GM21825 (cell line): ENCODE measurements at regions not wholly inside any gene's neighbourhood (a gene's known extent, or its start where the extent isn't known, plus 50 kb on each side); places are given as distances from the start of the nearest gene placed in this dataset.

Source experiments
- ATAC-seq: cut with Tn5 transposase; IDR thresholded peaks from one replicate; pipeline ENCODE4 v1.9.1; 2021; ENCODE audit warnings: mild to moderate bottlenecking, moderate library complexity; ENCODE audit not compliant: unreplicated experiment

DNA sequence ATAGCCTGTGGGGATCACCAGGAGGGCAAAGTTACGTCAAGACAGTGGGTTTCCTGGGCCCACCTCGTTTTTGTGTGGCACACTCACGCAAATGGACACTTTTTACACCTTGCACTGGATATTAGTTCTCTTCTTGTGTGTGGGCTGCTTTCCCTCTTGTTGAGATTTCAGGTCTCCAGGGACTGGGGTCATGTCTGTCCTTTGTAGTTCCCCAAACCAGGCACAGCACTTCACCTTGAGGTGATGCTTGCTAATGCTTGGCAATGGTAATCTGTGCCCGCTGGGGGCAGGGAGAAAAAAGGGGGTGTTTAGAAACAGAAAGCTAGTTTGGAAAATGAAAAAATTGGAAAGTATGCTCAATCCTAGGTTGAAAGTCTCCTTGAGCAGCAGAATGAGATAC, 195.3 kb downstream of the PTEN start:
- ATAC-seq, result no peak

DNA sequence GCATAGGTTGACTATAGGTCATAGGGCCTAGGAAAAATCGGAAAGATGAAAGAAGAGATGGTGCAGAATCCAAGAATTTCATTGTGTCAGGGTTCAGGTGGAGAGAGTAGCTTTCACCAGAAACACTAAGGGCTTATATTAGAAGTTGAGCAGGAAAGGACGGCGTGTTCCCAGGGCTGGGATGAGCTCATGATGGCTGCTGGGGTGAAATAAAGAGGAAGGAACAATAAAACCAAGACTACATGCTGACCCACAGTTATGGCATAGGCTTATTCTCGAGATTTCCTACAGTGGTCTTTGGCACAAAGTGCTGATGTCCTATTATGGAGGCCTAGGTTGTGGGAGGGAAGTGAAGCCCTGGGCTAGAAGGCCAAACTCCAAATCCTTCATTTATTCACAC, 195.8 kb downstream of the PTEN start:
- no peak for ATAC-seq

DNA sequence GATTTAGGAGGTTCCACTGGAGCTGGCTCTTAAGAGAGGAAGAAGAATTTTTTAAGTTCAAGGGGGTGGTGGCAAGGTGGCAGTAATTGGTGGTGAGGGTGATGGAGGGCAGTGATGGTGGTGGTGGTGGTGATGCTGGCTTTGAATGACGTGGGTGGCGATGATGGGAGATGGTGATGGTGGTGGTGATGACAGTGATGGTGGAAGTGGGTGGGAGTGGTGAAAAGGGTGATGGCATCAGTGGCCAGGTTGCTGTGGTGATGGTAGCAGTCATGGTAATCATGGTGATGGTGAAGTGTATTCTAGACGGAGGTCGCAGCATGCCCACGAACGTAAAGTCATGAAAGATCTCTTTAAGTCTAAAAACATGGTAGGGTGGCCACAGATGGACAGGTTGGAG, 197.3 kb downstream of the PTEN start:
- no peak for ATAC-seq

DNA sequence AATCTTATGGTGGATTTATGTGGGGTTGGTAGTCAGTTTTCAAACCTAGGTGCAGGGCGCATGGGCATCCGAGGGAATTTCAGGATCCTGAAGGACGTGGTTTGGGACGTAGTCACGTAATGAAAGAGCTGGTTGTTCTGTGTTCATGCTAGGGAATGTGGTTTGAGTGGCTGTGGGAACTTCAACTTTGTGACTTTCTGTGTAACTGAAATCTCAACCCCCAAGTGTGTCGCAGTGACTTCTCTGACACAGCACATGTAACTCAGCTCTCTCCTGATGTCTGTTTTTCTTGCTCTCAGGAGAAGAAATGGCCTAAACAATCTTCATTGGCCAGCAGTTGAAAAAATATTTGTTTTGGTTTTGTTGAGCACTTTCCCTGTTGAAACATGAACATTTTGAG, 199.0 kb downstream of the PTEN start:
- no peak for ATAC-seq

DNA sequence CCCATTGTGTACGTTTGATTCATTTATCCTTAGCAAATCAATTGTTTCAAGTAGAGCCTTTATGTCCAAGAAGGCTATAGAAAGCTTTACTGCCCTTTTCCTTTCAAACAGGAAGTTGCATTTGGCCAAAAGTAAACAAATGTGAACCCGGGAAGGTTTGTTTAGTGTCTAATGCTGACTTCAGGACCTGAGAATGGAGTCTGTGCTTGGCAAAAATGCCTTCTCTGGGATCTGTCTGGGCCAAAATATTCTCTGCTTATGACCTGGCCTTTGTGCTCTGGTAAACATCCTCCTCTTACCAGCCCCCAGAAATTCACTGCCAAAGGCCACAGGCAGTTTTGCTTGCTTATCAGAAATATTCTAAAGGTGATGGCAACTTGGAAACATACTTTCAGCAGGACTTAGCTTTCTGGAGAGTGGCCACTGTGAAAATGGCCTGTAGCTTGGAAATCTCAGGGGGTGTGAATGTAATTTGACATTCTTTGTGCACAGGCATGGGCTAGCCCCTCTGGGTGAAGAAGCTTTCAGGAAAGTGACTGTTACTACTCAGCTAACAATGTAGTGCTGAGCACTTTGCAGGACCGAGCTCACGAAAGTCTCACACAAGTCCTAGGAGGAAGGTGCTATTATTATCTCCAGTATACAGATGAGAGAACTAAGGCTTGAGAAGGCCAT, 199.5 kb downstream of the PTEN start:
- no peak for ATAC-seq

DNA sequence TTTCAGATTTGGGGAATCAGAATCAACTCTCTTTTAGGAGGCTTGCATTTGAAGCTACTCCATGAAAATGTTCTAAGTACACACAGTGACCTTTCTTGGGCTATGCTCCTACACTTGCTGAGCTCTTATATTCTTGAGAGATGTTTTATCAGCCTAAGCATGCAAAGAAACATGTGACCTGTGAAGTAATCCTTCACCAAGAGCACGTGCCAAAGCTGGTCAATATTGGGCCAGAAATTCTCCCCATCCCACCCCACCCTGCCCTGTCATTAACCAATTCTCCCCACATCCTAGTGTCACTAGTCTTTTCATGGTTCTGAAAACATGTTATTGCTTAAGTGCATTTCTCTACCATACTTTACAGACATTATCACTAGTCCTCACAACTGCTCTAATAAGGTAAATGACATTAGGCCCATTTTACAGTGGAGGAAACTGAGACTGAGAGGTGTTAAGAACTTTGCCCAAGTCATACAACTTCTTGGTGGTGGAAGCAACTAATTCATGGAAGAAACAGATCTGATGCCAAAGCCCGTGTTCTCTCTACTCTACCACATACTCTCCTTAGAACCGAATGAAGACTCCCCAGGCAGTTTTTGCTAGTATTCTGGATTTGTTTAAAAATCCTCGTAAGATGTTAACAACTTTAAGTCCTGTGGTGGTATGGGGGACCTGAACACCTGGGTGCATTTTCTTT, 200.6 kb downstream of the PTEN start:
- no peak for ATAC-seq

DNA sequence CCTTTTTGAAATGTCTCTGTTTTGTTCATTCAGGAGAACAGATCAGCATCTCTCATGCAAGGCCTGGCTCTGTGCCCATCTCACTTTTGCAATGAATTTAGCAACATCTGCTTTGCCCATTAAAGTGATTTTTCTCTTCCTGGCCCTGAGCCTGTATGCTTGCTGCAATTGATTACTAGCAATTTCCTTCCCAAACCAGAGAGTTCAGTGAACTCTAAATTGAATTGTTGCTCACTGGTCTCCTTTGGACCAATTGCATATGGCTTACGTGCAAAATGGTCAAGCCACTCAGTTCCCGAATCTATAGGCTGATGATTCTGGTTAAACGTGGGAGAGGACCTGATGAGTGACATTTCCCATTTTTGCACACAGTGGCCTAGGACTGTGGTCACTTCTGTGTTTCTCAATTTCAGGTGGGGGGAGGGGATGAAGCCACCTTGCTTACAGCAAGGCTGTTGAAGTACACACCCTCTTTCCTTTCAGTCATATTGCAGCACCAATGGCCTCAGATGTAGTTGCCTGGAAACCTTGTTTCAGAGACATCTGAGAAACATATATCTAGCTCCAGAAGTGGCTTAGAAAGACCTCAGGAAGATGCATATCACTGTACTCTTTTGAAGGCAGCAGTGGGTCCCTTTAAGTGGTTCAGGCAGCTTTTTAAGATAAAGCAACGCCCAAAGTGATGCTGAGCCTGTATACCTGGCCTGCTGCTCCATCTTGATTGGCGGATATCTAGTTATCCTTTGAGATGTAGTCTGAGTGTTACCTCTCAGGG, 201.4 kb downstream of the PTEN start:
- ATAC-seq, result peak; percentile 46

DNA sequence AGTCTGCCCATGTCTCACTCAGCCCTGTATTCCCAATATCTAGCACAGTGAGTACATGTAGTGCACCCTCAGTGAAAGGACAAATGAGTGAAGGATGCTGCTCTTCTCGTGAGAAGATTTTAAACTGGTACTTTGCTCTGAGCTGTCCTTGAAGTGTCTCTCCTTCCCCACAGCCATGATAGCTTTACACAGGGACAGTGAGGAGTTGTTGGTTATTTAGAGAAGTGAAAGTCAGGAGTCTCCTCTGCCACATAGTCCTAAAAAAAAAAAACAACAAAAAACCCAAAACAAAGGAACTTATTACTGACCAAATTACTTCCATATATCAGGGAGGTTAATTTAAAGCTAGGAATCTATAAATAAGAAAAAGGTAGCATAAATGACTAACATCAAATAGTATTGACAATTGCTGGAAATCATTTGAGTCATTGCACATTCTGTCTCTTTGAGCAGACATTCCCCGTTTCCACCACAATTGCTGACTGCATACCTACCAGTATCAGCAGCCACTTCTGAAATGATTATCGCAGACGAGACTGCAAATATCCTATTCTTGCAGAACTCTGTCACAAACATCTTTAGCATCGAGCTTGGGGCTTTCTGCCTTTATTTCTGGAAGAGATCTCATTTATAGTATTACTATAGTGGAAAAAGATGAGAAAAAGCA, 202.1 kb downstream of the PTEN start:
- ATAC-seq, result peak; percentile 23

DNA sequence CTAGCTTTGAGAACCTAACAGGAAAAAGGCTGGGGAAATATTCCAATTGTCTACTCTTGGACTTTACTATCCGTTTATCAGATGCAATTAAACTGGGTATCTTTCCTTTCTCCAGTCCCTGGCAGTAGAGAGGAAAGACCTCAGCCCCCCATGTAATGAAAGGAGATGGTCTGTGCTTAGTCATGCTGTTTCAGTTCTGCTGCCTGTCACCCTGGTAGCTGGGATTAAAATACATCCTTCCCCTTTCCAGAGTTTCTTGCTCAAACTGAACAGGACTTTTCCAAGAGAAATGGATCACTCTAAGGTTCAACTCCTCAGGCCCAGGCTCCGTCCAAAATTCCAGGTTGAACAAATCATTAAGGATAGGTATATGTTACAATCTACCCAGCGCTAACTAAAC, 202.9 kb downstream of the PTEN start:
- no peak for ATAC-seq

DNA sequence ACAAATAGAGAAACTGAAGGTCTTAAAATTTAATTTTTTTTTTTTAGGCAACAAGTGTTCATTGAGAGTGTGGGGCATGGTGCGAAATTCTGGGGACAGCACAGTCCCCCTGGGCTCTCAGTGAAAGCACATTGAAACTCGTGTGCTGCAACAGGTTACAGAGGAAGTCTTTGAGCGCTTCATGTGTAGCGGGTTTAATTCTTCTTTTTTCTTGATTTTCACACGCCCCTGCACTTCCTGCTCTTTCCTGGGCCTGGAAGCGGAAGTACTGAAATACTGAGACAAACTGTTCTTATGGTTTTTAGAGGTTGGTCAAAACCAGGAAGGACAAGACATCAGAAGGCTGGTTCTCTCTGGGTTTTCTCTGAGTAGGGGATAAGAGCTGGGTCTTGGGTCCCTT, 203.5 kb downstream of the PTEN start:
- no peak for ATAC-seq

DNA sequence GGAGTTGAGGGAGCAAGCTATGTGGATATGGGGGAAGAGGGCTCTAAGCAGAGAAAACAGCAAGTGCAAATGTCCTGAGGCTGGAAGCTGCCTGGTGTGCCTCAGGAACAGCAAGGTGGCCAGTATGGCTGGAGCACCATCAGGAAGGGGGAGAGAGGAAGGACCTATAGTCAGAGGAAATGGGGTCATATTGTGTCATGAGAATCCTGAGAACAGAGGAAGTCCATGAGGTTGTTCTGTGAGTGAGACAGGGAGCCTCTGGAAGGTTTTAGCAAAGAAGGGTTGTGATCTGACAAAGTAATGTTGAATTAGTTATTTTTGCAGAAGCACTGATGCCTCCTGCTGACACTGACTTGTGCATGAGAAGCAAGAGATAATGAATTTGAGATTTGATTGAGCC, 204.3 kb downstream of the PTEN start:
- ATAC-seq, result no peak

DNA sequence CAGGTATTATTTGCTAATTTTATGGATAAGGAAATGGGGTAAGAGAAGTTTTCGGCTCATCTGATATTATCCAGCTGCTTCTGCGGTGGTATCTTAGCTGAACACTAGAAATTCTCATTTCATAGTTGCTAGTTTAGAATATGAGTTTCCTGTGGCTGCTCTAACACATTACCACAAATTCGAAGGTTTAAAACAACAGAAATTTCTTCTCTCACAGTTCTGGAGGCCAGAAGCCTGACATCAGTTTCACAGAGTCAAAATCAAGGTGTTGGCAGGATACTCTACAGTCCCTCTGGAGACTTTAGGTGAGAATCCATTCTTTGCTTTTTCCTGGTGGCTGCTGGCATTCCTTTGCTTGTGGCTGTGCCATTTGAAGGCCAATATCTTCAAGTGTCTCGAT, 205.9 kb downstream of the PTEN start:
- no peak for ATAC-seq

DNA sequence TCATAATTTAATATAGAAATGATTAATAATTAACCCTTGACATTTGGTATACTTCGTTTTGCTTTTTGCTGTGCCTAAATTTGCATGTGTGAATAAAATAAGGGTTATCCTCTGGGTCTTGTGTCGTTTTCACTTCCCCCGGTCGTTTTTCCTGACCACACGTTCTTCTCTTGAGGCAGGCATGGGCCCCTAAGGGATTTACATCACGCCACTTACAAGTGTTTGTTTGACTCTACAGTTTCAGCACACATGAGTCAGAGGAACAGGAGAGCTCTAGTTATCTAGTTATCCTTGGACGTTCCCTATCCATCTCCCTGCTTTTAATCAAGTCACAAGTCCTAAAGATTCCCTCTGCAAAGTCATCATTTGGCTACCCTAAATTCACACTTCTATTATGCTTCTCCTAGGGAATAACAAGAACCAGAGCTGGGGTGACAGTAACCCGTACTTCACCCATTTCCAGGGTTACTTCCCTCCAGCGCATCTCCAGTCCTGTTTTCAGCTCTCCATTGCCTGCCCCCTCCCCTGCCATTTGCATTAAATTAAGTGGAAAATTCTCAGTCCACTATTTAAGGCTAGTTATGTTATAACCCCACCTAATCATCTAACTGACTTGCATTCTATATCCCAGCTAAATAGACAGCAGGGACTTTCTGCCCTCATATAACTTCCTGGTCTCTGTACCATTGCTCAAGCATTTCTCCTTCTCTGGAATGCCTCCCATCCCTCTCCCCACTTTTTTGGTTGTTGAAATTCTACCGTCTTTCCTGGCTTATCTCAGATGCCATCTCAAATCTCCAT, 206.9 kb downstream of the PTEN start:
- ATAC-seq, result peak; percentile 56

DNA sequence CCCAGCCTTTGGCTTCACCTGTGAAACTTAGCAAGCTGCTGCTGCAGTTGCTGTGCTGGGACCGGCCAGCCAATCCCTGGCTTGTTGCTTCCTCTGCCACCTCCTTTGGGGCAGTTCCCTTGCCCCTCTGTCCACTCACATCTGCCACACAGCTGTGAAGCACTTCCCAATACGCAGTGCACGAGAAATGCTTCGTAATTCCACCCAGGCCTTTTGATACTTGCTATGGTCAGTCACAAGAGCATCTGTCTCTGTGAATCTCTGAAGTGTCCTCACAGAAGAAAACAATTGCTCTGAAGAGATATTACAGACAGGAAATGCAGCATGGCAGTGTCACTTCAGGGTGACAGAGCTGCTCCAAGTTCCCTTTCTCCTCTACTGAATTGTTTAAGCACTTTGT, 208.5 kb downstream of the PTEN start:
- ATAC-seq, result no peak

DNA sequence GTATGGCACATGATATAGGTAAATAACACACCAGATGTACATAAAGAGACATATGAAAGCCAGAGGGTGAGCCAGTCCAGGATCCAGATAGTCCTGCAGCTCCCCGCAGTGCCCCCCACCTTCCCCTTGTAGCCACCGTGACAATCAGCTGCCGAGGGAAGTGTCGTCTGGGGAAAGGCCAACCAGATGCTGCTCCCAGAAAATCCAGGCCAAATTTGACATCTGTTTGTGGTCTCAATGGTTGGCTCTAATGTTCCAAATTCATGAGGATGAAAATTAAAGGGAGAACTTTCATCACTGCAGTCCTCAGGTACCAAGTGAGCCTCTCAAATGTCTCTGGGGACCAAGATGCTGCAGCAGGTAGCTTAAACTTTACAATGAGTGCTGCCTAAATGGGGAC, 210.3 kb downstream of the PTEN start:
- no peak for ATAC-seq

DNA sequence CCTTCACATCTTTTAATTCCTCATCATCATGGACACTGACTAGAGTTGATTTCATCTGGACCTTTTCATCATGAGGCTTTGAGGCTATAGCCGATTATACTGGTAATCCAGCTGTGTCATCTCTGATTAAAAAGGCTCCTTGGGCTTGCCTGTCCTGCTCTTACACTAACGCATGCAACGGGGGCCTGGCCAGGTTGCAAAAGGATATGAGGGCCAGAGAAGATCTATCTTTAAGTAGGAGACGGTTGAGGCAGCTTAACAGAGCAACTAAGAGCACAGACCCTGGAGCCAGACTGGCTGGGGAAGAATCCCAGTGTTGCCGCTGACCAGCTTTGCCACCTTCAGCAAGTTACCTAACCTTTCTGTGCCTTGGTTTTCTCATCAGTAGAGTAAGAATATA, 211.5 kb downstream of the PTEN start:
- ATAC-seq, result no peak

DNA sequence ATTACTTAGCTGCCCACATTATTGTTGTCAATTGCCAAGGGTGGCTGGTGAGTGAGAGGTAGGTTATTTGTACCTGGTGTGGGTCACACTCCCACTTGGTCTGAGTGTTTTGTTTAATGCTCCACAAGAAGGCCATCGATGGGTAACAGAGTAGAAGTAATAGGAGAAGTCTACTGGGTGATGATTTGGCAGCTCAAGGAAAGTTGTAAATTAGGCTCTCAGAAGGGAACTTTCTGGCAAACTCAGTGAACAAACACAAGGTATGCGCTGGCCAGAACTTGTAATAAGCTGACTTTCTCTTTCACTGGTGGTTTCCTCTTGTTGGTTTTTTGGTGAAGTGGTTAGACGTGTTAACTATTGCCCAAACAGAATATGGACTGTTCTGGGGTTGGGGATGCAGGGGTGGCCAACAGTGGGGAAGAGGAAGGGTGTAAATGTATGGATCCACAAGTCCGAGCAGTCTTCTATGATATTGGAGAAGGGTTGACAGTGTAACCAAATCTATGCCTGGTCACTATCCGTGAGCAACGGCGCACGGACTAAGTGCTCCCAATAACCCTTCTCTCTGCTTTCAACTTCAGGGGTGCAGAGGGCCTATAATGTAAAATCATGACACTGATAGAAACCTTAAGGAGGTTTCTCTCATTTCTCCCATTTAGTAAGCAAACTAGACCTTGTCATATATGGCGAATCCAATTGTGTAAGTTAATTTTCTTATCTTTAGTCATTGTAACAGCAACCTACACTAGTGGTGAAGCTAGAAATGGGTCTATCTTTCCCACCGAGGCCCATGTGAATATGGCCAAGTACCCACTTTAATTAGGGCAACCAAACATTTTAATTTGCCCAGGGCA, 212.8 kb downstream of the PTEN start:
- ATAC-seq, result peak; percentile 49

DNA sequence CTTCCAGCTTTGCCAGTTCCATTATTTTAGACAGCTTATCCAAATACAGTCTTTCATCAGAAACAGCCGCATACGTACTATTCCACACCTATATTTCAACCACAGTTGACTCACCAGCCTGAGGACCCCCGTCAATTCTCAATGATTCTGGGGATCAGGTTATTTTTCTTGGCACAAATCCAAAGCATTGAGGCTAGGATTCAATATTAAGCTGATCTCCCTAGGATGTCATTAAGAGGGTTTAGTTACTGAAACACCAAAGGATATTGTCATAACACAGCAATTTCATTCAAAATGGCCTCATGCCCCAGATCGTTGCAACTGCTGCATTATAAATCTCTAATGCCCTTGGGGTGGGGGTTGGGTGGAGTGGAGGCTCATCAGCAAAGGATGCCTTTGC, 214.6 kb downstream of the PTEN start:
- ATAC-seq, result no peak

DNA sequence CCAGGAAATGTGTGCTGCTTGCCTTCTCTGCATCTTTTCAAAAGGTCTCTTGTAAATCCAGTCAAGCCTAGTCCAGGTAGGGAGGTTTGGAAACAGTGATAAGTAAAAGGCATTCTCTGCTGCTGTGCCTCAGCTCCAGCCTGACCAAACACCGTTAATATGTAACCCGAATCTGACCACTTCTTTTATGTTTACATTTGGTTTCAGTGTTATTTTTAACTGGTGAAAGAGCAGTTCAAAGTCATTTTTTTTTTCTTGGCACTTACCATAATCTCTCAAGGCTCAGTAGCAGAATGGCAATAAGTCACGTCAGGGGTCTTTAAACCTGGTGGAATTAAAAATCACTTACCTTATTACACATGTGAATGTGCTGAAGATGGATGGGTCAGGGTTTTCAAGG, 216.8 kb downstream of the PTEN start:
- ATAC-seq, result peak; percentile 49
